Erythroblast (primary cell): ENCODE measurements at regions not wholly inside any gene's neighbourhood (a gene's known extent, or its start where the extent isn't known, plus 50 kb on each side); places are given as distances from the start of the nearest gene placed in this dataset.

ENCODE experiments used
- GATA1 ChIP-seq: IDR thresholded peaks from 2 replicates; pipeline ENCODE4 v1.6.1; 2011; ENCODE audit warnings: low read depth, mild to moderate bottlenecking, control low read depth, low read length, moderate library complexity
- POLR2A ChIP-seq: IDR thresholded peaks from 2 replicates; pipeline ENCODE4 v1.6.1; 2011; ENCODE audit warnings: mild to moderate bottlenecking, low read length

DNA sequence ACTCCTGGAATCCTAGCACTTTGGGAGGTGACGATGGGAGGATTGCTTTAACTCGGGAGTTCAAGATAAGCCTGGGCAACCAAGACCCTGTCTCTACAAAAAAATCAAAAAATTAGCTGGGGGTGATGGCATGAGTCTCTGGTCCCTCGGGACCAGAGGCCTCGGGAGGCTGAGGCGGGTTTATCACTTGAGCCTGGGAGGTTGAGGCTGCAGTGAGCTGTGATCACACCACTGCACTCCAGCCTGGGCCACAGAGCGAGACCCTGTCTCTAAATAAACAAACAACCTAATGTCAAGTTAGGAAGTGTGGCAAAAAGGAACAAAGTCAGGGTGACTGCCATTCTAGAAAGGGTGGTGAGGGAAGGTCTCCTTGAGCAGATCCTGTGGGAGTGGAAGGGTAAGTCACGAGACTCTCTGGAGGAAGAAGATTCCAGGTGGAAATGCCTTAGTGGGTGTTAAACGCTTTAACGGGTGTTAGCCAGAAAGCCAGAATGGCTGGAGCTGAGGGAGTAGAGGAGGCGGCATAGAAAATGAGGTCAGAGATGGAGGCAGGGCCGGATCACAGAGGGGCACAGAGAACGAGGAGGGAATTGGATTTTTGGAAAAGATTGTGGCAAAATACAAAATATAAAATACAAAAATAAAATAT is 62.2 kb upstream of the ATP5PO start:
- TF ChIP-seq POLR2A (no peak), GATA1 (no peak)
